OCI-LY1 (cell line): ENCODE measurements at regions not wholly inside any gene's neighbourhood (a gene's known extent, or its start where the extent isn't known, plus 50 kb on each side); places are given as distances from the start of the nearest gene placed in this dataset.

Experiments
- H2AFZ ChIP-seq: fragments of 200-600 bp; sonication (generic), shearing (Covaris generic); 2 replicates; pipeline ENCODE4 v1.6.0; 2014; ENCODE audit warnings: antibody characterized with exemption, mild to moderate bottlenecking, low read length
- H3F3A ChIP-seq: fragments of 200-600 bp; sonication (generic), shearing (Covaris generic); 2 replicates; pipeline ENCODE4 v1.6.0; 2014; ENCODE audit warnings: mild to moderate bottlenecking, antibody characterized with exemption, low read length, moderate library complexity; ENCODE audit not compliant: insufficient read depth
- H3K27ac ChIP-seq: fragments of 200-600 bp; sonication (generic); 2 replicates; pipeline ENCODE4 v1.5.1; 2014; ENCODE audit warnings: low read length, mixed run types, mild to moderate bottlenecking, low read depth; ENCODE audit not compliant: poor library complexity, severe bottlenecking
- H3K27me3 ChIP-seq: fragments of 200-600 bp; sonication (generic); 2 replicates; pipeline ENCODE4 v1.6.0; 2014; ENCODE audit warnings: antibody characterized with exemption, mild to moderate bottlenecking, low read length, moderate library complexity; ENCODE audit not compliant: insufficient read depth
- H3K36me3 ChIP-seq: fragments of 200-600 bp; sonication (generic); 2 replicates; pipeline ENCODE4 v1.6.1; 2014; ENCODE audit warnings: mild to moderate bottlenecking, antibody characterized with exemption, low read length, moderate library complexity, mixed read lengths; ENCODE audit not compliant: insufficient read depth
- H3K4me1 ChIP-seq: fragments of 200-600 bp; sonication (generic); 2 replicates; pipeline ENCODE4 v1.5.1; 2014; ENCODE audit warnings: mild to moderate bottlenecking, low read length, moderate library complexity; ENCODE audit not compliant: insufficient read depth, severe bottlenecking
- H3K4me2 ChIP-seq: fragments of 200-600 bp; sonication (generic), shearing (Covaris generic); 2 replicates; pipeline ENCODE4 v1.6.1; 2014; ENCODE audit warnings: low read length
- H3K4me3 ChIP-seq: fragments of 200-600 bp; sonication (generic); 2 replicates; pipeline ENCODE4 v1.5.1; 2014; ENCODE audit warnings: low read length, low read depth, mild to moderate bottlenecking, mixed read lengths; ENCODE audit not compliant: poor library complexity, severe bottlenecking
- H3K79me2 ChIP-seq: fragments of 200-600 bp; shearing (Covaris generic); 2 replicates; pipeline ENCODE4 v1.6.1; 2016; ENCODE audit warnings: mixed run types, low read length, mixed read lengths; ENCODE audit not compliant: insufficient read depth
- H3K9ac ChIP-seq: fragments of 200-600 bp; sonication (generic), shearing (Covaris generic); 2 replicates; pipeline ENCODE4 v1.6.1; 2014; ENCODE audit warnings: mild to moderate bottlenecking, low read length, mixed read lengths
- H3K9me2 ChIP-seq: fragments of 200-600 bp; sonication (generic), shearing (Covaris generic); 2 replicates; pipeline ENCODE4 v1.6.1; 2014; ENCODE audit warnings: low read depth, mild to moderate bottlenecking, low read length, mixed read lengths
- H3K9me3 ChIP-seq: fragments of 200-600 bp; shearing (Covaris generic); 2 replicates; pipeline ENCODE4 v1.6.1; 2014; ENCODE audit warnings: low read length, mixed read lengths
- H4K20me1 ChIP-seq: fragments of 200-600 bp; sonication (generic), shearing (Covaris generic); 2 replicates; pipeline ENCODE4 v1.6.0; 2016; ENCODE audit warnings: mild to moderate bottlenecking, low read length; ENCODE audit not compliant: insufficient read depth
- EZH2 ChIP-seq: fragments of 200-600 bp; sonication (generic), shearing (Covaris generic); IDR thresholded peaks from 2 replicates; pipeline ENCODE4 v1.8.0; 2017; ENCODE audit warnings: borderline replicate concordance, mixed run types, mild to moderate bottlenecking, antibody characterized with exemption, low read length, moderate library complexity, mixed read lengths
- TF ChIP-seq, protein P1 (sequence below): fragments of 200-600 bp; sonication (generic), shearing (Covaris generic); IDR thresholded peaks from 2 replicates; pipeline ENCODE4 v1.5.1; 2017; ENCODE audit warnings: mild to moderate bottlenecking, antibody characterized with exemption, low read length, moderate library complexity, mixed read lengths

DNA sequence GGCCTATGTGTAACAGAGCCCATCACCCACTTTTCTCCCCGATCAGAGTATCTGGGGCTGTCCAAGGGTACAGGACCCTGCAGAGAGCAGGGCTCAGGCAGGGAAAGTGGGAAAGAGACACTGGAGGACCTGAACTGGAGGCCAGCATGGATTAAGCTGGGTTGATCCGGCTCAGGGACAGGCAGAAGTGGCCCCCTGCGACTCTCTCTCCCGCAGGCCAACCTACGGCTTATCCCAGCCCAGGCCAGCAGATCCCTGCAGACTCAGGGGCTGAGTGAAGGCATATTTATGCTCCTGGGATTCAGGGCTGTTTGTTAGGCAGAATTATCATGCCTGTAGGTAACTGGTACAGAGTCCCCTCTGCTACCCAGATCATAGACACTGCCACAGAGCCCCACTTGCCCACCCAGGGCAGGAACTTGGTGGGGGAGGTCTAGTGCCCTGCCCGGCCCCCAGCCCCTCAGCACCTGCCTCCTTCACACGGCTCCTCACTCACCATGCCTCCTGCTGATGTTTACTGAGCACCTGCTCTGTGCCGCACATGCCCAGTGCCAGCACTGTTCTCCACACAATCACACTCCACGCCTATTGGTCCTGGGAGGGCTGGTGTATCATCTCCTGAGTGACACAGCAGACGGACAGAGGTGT, 87.3 kb downstream of the ADRA2C start:
- Histone ChIP-seq H3K27ac (no peak overlapping the region), H3K9me3 (no peaks in the 10 kb centered on the region), H3F3A (no peaks in the 10 kb centered on the region), H3K79me2 (no peaks in the 10 kb centered on the region), H3K36me3 (no peaks in the 10 kb centered on the region), H3K9me2 (no peaks in the 10 kb centered on the region), H3K4me3 (no peak overlapping the region), H2AFZ (no peak overlapping the region), H3K4me2 (no peak overlapping the region), H3K9ac (no peak overlapping the region), H3K4me1 (no peaks in the 10 kb centered on the region), H4K20me1 (no peaks in the 10 kb centered on the region), H3K27me3 (no peaks in the 10 kb centered on the region)
- TF ChIP-seq, protein P1, sequence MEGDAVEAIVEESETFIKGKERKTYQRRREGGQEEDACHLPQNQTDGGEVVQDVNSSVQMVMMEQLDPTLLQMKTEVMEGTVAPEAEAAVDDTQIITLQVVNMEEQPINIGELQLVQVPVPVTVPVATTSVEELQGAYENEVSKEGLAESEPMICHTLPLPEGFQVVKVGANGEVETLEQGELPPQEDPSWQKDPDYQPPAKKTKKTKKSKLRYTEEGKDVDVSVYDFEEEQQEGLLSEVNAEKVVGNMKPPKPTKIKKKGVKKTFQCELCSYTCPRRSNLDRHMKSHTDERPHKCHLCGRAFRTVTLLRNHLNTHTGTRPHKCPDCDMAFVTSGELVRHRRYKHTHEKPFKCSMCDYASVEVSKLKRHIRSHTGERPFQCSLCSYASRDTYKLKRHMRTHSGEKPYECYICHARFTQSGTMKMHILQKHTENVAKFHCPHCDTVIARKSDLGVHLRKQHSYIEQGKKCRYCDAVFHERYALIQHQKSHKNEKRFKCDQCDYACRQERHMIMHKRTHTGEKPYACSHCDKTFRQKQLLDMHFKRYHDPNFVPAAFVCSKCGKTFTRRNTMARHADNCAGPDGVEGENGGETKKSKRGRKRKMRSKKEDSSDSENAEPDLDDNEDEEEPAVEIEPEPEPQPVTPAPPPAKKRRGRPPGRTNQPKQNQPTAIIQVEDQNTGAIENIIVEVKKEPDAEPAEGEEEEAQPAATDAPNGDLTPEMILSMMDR, result no peak
- no peak for TF ChIP-seq EZH2

DNA sequence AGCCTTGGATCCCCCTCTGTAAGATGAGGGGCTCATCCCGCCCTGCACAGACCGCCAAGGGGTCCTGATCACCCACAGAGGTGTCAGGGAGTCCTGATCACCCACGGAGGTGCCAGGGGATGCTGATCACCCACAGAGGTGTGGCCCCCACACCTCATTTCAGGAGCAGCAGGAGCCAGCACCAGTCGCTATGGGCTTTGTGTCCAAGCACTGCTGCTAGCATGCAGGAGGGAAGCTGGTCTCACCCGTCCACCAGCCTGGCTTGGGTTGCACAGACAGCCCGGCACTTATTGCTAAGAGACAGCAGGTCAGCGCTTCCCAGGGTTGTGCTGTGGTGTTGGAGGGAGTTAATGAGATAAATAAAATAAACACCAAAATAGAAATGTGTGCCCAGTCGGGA, 88.5 kb downstream of the ADRA2C start:
- H3K9me3 ChIP-seq, result no peaks in the 10 kb centered on the region
- no peak overlapping the region for H3K4me3 ChIP-seq
- TF ChIP-seq, protein P1, result no peak
- no peak for TF ChIP-seq EZH2
- H3F3A ChIP-seq, result no peaks in the 10 kb centered on the region
- no peaks in the 10 kb centered on the region for H4K20me1 ChIP-seq
- no peaks in the 10 kb centered on the region for H3K9me2 ChIP-seq
- no peaks in the 10 kb centered on the region for H3K4me1 ChIP-seq
- no peaks in the 10 kb centered on the region for H3K79me2 ChIP-seq
- H2AFZ ChIP-seq, result no peak overlapping the region
- no peak overlapping the region for H3K27ac ChIP-seq
- no peak overlapping the region for H3K9ac ChIP-seq
- H3K36me3 ChIP-seq, result no peaks in the 10 kb centered on the region
- H3K4me2 ChIP-seq, result no peak overlapping the region
- H3K27me3 ChIP-seq, result no peaks in the 10 kb centered on the region

DNA sequence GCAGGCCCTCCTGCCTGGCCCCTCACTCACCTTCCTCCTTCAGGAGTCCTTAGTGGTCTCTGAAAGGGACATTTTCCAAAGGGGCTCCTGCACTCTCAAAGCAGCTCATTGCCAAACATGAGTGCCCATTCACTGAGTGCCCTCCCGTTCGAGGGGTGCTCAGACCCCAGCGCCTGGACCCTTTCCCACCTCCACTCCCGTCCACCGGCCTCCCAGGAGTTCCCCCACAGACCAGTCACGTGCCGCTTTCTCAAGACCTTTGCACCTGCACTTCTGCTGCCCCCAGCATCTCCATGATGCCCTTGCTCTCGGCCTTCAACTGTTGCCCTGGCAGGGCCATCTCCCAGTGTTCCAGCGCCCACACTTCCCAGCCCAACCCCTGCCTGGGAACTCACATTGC, 89.5 kb downstream of the ADRA2C start:
- TF ChIP-seq EZH2, result no peak
- TF ChIP-seq, protein P1, result no peak
- H3K9me2 ChIP-seq, result no peaks in the 10 kb centered on the region
- H3K36me3 ChIP-seq, result no peaks in the 10 kb centered on the region
- H3K4me3 ChIP-seq, result no peak overlapping the region
- H3K27me3 ChIP-seq, result no peaks in the 10 kb centered on the region
- no peaks in the 10 kb centered on the region for H4K20me1 ChIP-seq
- H3K9ac ChIP-seq, result no peak overlapping the region
- H3K9me3 ChIP-seq, result no peaks in the 10 kb centered on the region
- H2AFZ ChIP-seq, result no peak overlapping the region
- no peak overlapping the region for H3K4me2 ChIP-seq
- H3K4me1 ChIP-seq, result no peaks in the 10 kb centered on the region
- no peak overlapping the region for H3K27ac ChIP-seq
- H3K79me2 ChIP-seq, result no peaks in the 10 kb centered on the region
- no peaks in the 10 kb centered on the region for H3F3A ChIP-seq
